ENCODE measurements at regions not wholly inside any gene's neighbourhood (a gene's known extent, or its start where the extent isn't known, plus 50 kb on each side); places are given as distances from the start of the nearest gene placed in this dataset.

DNA sequence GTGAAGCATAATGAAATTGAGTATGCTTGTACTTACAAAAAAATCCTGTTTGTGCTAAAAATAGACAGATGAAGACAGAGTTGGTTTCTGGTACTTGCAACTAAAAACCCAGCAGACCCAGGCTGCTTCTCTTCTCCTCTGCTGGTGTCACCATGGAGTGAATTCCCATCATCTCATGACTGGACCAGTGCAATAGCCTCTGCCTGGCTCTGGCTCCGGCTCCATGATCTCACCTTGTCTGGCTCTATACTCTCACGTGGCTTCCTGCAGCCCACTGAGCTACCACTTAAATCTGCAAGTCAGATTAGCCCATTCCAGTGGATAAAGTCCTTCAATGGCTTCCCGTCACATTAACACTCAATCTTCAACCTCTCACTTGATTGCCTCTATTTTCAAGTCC is 129.2 kb upstream of the CADPS start (continued):
- TF ChIP-seq PHF8 (conservative IDR thresholded peaks at IDR 0.05; ENCODE audit: low read depth, low read length) (no peak), BRCA1 (IDR thresholded peaks at IDR 0.05; ENCODE audit: low read depth, low read length) (no peak)
- TF ChIP-seq, protein P1, sequence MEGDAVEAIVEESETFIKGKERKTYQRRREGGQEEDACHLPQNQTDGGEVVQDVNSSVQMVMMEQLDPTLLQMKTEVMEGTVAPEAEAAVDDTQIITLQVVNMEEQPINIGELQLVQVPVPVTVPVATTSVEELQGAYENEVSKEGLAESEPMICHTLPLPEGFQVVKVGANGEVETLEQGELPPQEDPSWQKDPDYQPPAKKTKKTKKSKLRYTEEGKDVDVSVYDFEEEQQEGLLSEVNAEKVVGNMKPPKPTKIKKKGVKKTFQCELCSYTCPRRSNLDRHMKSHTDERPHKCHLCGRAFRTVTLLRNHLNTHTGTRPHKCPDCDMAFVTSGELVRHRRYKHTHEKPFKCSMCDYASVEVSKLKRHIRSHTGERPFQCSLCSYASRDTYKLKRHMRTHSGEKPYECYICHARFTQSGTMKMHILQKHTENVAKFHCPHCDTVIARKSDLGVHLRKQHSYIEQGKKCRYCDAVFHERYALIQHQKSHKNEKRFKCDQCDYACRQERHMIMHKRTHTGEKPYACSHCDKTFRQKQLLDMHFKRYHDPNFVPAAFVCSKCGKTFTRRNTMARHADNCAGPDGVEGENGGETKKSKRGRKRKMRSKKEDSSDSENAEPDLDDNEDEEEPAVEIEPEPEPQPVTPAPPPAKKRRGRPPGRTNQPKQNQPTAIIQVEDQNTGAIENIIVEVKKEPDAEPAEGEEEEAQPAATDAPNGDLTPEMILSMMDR (IDR thresholded peaks at IDR 0.05; ENCODE audit: control extremely low read depth in 1 of 3, insufficient read depth in 1 of 3, low read depth in 1 of 3, low read length in 3 of 3) = no peak
